Activated CD8-positive, alpha-beta memory T cell treated with anti-CD3 and anti-CD28 coated beads for 24 hours (primary cell): ENCODE measurements at regions not wholly inside any gene's neighbourhood (a gene's known extent, or its start where the extent isn't known, plus 50 kb on each side); places are given as distances from the start of the nearest gene placed in this dataset.

Experiments used
- DNase-seq: peaks from one replicate; pipeline ENCODE4 v3.0.0-alpha.2; 2020

DNA sequence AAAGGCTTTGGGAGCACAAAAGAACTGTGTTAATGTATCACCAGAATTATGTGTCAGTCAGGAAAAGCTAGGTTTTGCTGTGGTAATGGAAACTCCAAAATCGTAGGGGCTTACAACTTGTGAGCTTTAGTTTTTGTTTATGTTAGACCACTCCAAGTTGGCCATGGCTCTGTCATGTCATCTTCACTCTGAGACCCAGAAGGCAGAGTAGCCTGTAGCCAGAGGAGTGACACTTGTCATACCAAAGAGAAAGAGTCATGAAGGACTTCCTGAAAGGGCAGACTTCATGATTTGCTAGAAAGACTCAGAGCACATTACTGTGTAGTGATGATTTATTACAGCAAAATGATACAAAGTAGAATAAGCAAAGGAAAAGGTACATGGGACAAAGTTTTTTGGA is 133.6 kb upstream of the SSTR1 start:
- DNase-seq = no peak

DNA sequence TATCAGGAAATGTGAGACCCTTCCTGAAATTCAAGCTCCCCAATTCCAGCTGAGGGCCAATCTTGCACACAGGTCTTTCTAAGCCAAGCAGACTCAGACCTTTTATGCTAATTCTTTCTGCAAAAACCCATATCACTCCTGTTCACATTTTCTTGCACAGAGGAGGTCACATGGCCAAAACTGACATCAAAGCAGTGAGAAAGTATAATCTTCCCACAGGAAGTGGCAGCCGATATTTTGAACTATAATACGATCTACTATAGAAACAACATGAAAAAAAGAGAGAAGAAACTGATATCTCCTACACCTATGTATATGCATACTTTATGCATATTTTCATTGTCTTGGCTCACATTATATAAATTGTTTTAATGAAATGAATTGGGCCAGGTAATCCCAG is 132.9 kb upstream of the SSTR1 start:
- no peak for DNase-seq

DNA sequence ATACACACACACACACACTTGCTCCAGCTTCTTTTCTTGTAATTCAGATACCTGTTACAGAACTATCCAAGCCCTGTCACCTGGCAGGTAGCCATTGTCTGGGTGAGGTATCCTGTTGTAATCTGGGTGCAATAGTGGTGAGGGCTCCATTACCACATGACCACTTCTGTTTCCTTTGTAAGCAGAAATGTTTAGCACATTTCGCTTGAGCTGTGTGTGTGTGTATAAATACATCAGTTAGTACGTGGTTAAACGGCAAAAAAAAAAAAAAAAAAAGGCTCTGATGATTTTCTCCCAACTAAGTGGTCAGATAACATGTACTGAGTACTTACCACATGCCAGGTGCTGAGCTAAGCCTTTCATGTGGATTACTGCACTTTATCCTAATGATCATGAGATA is 129.3 kb upstream of the SSTR1 start:
- no peak for DNase-seq

DNA sequence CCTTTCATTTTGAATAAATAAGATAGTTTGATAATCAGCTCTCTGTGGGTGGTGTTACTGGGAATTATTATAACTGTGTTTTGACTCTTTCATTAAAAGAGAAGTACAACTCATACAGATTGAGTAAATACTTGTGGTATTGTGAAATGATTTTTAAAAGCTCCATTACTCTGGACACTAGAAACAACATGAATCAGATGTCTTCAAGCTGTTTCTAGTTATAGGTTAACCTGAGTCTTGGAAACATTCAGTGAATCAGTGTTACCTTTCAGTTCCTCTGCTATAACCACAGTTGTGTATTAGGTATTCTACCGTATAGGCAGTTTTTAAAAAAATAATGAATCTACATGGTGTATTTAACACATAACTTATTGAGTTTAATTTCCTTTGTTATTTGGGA is 128.4 kb upstream of the SSTR1 start:
- DNase-seq = no peak

DNA sequence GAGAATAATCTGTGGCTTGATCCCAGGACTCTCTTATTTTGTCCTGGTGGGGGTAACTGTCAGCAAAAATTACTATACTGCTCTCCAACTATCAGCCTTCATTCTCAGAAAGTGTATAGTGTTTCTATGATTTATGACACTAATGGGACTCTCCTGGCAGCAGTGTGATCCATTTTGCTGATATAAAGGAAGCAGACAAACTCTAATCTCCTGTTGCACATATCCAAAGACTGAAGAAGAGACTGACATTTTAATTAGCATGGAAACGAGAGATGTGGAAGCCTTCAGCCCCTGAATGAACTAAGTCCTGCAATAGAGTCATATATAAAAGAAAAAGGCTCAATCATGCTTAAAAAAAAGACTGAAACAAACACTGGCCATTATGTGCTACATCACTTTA is 127.8 kb upstream of the SSTR1 start:
- DNase-seq = no peak

DNA sequence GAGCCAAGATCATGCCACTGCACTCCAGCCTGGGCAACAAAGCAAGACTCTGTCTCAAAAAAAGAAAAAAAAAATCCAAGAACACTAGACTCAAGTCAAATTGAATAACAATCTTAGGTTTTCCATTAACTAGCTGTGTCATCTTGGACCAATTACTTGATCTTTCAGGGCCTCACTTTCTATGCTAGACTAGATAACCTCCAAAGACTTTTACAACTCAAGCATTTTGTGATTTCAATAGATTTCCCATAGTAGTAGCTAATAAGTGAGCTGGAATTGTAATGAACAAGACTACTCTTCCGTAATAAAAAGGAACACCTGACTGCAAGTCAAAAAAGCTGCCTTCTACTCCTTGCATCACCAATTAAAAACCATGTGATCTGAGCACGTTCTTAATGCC is 127.0 kb upstream of the SSTR1 start:
- DNase-seq = no peak

DNA sequence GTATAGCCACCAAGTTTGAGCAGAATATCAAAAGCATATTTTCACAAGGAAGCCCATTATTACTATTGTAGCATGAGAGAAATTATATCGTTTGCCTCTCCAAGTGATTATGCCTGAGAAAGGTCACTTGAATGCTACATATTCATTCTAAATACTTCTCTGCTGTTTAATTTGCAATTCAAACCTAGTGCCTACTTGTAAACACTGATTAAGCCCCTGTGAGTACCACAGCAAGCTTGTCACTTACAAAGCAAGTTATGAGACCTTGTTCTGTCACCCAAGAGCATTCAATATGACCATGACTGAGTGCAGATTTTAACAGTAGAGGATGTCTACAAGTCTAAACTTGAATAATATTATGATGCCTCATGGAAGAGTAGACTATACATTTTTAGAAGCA is 124.7 kb upstream of the SSTR1 start:
- no peak for DNase-seq

DNA sequence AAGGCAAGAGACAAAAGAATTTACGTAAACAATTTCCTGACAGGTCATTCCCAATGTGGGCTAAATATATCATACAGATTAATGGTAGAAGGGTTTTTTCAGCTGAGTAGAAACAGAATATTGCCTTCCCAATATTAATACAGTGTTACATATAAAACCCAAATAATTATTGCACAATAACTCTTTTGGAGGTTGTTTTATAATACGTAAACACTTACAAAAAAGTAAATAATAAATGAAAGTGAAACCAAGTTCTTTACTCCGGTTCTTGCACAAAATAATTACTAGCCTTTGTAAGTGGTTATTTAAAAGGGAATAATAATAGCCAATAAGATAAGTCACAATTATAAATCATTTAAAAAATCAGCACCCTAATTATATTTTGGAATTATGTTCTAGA is 118.6 kb upstream of the SSTR1 start:
- no peak for DNase-seq

DNA sequence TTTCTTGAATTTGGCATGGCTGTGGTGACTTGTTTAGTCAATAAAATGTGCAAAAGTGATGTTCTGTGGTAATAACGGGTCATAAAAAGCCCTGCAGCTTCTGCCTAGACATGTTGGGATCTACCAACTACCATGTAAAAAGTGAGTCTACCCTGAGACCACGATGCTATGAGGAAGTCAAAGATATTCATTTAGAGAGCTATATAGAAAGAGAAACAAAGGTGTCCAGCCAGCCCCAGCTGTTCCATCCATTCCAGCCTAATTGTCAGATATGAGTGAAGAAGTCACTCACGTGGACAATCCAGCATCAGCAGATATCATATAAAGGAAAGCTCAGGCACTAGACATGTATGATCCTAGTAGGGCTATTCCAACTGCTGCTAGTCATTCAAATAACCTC is 117.2 kb upstream of the SSTR1 start:
- DNase-seq = no peak

DNA sequence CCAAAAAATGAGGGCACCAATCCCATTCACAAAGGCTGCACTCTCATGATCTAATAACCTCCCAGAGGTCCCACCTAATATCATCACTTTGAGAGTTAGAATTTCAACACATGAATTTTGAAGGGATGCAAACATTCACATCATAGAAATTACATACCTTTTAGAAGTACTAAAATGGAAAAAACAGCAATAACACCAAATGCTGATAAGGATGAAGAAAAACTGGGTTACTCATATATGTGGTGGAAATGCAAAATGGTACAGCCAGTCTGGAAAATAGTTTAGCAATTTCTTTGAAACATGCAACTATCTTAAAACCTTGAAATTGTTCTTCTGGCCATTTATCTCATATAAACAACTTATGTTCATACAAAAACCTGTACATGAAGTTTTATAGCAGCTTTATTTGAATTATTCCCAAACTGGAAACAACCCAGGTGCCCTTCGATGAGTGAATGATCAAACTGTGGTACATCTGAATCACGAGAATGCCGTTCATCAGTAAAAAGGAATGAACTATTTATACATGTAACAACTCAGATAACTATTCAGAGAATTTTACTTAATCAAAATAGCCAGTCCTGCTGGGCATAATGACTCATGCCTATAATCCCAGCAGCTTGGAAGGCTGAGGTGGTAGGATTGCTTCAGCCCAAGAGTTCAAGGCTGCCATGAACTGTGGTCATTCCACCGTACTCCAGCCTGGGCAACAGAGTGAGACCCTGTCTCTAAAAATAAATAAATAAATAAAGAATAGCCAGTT is 109.4 kb upstream of the SSTR1 start:
- DNase-seq = no peak

DNA sequence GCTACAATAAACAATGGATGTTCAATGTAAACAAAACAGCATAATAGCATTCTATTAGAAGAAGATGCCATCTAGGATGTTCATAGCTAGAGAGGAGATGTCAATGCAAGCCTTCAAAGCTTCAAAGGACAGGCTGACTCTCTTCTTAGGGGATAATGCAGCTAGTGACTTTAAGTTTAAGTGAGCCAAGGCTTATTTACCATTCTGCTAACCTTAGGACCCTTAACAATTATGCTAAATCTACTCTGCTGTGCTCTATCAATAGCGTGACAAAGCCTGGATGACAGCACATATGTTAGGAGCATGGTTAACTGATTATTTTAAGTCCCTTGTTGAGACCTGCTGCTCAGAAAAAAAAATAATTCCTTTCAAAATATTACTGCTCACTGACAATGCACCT is 106.0 kb upstream of the SSTR1 start:
- DNase-seq = no peak

DNA sequence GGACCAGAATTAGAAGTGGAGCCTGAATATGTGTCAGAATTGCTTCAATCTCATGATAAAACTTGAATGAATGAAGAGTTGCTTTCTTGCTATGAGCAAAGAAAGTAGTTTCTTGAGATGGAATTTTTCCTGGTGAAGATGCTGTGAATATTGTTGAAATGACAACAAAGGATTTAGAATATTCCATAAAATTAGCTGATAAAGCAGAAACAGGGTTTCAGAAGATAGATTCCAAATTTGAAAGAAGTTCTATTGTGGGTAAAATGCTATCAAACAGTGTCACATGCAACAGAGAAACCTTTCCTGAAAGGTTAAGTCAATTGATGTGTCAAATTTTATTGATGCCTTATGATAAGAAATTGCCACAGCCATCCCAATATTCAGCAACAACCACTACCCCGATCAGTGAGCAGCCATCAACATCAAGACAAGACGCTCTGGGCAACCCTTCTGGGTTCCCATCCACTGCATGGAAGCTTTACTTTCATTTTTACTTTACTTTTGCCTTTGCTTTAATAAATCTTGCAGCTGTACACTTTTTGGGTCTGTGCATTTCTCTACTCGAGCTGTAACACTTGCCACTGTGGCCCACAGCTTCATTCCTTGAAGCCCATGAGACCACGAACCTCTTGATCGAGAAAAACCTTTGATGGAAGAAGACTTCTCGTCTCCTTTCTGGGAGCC is 104.0 kb upstream of the SSTR1 start:
- DNase-seq = no peak

DNA sequence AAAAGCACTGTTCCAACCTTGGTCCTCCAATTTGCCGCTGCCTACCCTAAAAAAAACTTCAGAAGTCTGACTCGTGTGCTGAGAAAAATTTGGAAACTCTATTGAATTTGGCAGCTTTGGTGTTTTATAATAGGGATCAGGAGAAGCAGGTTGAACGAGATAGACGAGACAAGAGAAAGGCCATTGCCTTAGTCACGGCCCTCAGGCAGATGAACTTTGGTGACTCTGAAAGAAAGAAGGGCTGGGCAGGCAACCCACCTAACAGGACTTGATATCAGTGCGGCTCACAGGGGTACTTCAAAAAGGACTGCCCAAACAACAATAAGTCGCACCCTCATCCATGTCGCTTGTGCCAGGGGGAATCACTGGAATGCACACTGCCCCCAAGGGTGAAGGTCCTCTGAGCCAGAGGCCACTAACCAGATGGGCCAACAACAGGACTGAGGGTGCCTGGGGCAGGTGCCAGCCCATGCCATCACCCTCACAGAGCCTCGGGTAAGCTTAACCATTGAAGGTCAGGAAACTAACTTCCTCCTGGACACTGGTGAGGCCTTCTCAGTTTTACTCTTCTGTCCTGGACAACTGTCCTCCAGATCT is 102.5 kb upstream of the SSTR1 start:
- DNase-seq = no peak

DNA sequence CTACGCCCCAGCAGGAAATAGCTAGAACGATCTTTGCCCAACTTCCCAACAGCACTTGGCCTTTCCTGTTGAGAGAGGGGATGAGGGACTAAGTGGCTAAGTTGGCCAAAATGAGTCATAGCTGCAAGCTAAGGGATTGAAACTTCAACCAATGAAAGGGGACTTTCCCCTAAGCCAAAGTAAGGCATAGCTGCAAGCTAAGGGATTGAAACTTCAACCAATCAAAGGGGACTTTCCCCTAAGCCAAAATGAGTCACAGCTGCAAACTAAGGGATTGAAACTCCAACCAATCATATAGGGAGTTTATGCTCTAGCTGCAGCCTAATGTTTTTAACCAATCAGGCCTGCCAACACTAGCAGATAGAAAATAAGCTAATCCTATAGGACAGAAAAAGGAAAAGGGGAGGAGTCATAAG is 100.5 kb upstream of the SSTR1 start:
- DNase-seq = peak; percentile 61

DNA sequence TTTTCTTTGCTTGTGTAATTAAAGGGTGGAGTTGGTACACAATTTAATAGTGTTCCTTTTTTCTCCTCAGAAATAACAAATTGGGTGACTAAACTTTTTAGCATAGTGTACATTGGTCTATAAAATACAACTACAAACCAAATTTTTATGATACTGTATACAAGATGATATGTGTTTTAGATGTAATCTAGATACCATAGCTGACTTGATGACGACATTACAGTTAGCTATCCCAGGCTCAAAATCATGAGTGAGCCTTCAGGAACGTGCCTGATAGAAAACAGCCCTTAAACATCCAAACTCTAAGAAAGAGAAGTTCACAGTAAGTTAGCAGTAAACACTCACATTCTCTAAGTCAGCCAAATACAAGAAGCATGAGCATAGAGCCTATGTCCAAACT is 99.0 kb upstream of the SSTR1 start:
- DNase-seq = no peak

DNA sequence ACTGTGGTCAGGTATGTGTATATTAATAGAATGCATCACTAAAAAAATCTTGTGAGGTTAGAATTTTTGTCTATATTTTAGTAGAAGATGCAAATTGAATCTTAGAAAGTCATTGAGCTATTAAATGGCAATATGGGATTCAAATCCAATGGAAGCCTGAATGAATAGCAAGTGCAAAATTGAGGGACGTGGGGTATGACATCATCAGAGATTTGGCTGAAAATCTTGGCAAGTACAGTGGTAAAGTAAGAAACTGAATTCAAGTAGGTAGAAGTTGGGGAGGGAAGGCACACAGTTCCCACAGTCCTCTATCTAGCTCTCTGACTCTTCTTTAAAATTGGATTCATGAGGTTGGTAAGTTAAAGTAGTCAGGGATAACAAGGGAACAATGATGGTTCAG is 97.4 kb upstream of the SSTR1 start:
- no peak for DNase-seq

DNA sequence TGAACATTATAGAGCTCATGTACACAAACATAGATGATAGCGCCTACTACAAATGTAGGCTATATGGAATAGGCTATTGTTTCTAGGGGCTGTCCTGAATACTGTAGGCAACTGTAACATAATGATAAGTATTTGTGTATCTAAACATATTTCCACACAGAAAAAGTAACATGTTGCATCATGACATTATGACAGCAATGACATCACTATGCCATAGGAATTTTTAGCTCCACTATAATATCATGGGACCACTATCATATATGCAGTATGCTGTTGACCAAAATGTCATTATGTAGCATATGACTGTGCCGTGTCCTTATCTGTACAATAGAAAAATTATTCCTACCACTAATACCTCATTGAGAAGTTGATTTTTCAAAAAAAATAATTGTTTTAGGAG is 96.7 kb upstream of the SSTR1 start:
- no peak for DNase-seq

DNA sequence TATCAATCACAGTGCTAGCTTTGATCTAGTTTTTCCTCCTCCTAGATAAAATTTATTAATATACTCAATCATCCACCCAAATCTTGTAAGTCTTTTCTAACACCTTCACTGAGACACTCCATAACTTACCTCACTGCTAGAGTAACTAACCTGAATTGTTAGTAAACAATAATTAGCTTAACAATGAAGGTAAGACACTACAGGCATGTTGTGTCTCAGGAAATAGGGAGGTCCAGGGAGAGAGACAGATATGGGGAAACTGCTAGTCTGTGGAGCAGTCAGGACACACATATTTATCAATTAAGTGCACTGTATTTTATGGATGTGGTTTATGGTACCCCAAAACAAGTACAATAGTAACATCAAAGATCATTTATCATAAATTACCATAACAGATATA is 94.2 kb upstream of the SSTR1 start:
- no peak for DNase-seq

DNA sequence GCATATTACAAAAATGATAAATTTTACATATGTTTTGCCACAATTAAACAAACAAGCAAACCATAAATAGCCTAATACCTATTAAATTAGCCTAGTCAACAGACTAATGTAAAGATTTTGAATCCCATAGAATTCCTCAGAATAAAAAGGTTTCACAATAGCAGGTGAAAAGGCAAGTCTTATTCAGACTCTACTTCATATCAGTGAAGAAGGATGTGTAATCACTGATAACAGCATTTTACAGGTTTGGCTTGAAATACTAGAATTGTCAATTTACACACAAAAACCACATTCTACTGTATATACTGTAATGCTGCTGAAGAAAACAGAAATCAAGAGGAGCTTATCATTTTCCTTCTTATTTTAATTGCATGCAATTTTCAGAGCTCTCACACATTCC is 90.8 kb upstream of the SSTR1 start:
- no peak for DNase-seq

DNA sequence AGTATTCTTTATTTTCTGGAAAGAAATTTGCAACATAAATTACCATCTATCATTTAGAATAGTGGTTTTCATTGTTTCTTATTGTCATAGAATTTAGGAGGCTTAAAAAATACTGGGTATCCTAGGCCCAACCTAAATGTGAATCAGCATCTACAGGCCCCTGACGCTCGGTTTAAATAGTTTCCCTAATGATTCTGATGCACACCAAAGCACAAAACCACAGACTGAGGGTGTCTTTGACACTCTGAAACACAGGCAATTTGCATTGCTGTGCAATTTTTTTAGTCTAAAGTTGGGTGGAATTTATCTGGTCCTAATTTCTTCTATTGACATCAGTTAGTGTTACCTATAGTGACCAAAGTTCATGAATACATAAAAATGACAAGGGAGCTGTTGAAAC is 87.6 kb upstream of the SSTR1 start:
- no peak for DNase-seq

DNA sequence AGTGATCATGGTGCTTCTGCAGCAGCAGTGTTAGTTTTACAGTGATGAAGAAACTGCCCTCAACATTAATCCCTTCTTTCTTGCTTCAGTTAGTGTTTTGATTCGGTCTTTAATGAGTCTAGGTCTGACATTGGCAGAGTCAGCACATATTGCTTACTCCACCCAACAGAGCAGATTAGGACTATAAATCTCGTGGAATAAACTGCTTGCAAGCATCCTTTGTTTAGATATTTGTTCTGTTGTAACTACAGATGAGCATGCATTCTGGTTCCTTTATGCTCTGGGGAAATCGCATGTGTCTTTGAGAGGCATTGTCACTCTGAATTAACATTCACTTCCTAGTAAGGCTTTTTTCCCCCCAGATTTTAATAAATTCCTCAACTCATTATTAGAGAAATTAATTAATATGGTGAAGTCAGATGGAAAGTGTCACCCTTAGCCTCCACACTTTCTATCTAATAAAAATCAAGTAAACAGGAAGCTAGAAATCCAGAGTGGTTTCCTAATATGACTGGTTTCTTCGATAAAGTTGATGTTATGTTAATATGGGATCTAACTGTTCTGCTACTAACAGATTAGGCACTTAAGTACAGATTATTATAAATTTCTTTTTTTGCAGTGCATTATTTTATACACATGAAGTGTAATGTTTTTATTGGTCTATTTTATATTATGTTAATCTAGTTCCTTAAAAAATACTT is 86.2 kb upstream of the SSTR1 start:
- DNase-seq = no peak

DNA sequence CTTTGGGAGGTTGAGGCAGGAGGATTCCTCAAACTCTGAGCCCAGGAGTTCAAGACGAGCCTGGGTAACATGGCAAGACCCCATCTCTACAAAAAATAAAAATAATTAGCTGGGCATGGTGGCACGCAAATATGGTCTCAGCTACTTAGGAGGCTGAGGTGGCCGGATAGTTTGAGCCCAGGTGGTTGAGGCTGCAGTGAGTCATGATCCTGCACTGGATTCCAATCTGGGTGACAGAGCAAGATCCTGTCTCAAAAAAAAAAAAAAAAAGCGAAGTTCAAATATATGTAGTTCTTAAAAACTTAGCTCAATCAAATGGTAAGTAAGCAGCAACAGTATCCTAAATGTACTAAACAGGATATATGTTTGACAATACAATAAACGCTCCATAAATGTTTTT is 85.5 kb upstream of the SSTR1 start:
- no peak for DNase-seq

DNA sequence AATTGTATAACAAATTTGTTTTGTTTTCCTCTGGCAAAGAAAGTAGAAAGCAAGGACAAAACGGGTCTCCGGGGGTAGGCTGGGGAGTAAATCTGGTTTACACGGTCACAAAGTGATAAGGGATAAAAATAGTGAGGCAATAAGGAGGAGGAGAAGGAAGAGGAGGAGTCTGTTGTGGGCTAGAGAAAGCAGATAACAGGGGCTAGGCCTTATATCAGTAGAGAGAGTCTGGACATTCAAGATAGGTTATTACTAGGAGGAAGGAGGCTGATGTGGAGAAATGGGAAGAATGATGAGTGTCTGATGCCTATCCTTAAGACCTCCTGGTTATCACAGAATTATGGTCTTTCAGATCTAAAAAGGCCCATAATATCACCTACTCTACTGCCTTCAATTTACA is 83.2 kb upstream of the SSTR1 start:
- DNase-seq = no peak

DNA sequence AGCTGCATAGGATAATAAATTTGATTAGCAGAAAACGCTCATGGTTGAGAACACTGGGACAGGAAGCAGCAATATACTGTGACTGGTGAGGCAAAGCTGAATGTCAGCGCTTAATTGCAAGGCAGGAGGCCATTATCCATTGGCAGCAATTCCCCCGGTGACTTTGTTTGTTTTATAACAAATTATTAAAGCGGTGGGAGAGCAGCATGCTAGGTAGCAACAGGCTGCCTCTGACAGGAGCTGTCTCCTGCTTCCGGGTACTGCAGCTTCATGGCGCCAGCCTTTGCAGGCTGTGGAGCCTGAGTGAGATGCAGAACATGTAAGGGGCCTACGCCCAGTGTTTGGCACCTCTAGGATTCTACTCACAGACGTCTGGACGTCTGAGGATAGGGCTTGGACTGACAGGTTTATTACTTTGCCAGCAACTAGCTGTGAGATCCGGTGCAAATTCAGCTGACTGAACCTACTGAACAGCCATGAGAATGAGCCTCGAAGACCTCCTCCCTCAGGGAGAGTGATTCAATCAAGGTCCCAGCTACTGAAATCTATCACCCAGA is 82.1 kb upstream of the SSTR1 start:
- peak; percentile 62 for DNase-seq
